Lower lobe of right lung (tissue), 2 donors: ENCODE measurements at regions not wholly inside any gene's neighbourhood (a gene's known extent, or its start where the extent isn't known, plus 50 kb on each side); places are given as distances from the start of the nearest gene placed in this dataset.
A peak's percentile ranks its signal among the peaks of the same experiment; 100 is the strongest.

ENCODE experiments used
- ATAC-seq, 2 donors: fragments of 200-7000 bp; cut with Tn5 transposase; one replicate each; pipeline ENCODE4 v1.9.1; 2020 to 2022; ENCODE audit warnings: mild to moderate bottlenecking in 2 of 2, moderate library complexity in 2 of 2
- DNase-seq: peaks from one replicate; pipeline ENCODE4 v3.0.0-alpha.2; 2020
- H3K27ac ChIP-seq: fragments of 200-600 bp; one replicate; pipeline ENCODE4 v1.8.0; 2022
- H3K27me3 ChIP-seq: fragments of 200-600 bp; one replicate; pipeline ENCODE4 v1.8.0; 2022; ENCODE audit warnings: low read depth
- H3K36me3 ChIP-seq: fragments of 200-600 bp; one replicate; pipeline ENCODE4 v1.8.0; 2022; ENCODE audit warnings: mild to moderate bottlenecking
- H3K4me1 ChIP-seq: fragments of 200-600 bp; one replicate; pipeline ENCODE4 v1.8.0; 2022
- H3K4me3 ChIP-seq: fragments of 200-600 bp; one replicate; pipeline ENCODE4 v1.8.0; 2022; ENCODE audit warnings: mild to moderate bottlenecking
- H3K9me3 ChIP-seq: fragments of 200-600 bp; one replicate; pipeline ENCODE4 v1.8.0; 2022
- intact Hi-C: fragments of 100-400 bp; cut with DNase I; formaldehyde crosslinking; loops from one replicate; pipeline ENCODE4 v1.11.0; 2022
- TF ChIP-seq, protein P1 (sequence below): fragments of 200-600 bp; IDR thresholded peaks from one replicate; pipeline ENCODE4 v1.8.0; 2022; ENCODE audit warnings: antibody characterized with exemption, mild to moderate bottlenecking
- donor health status: DM: no; HTN: yes; CAD: no; lungs with severe emphysema.

DNA sequence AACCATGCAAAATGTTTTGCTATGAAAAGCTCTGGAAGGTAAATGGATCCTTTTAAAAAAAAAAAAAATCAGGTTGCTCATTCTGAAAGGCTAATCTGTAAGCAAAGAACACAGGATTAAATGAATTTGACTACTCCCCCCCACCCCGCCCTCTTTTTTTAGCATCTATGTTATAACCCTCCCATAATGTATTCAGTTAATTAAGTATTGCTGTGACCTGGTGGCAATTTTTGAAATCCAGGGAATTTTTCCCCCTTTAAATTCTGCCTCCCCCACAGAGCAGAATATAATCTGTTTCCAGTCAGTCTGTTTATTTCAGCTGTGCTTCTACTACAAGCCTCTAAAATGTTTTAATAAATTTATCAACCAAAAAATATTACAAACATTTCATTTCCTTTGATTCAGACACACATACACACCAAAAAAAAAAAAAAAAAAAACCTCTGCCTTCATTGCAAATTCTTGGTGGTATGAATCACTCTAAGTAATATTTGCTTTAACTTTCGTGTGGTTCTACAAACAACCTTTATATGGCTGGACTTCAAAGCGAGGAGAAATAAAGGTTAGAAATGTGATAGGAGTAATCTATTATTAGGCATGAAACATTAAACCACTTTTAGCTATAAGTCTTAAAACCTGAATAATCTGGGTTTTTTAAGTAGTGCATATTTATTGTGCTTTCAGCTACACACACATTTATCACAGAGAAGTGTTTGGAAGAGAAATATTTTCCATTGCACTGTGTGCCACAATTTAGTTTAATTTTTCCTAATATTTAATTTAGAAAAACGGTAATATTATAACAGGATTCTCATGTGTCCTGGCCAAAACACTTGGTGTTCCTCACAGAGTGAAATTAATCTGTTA is 64.4 kb upstream of the ARID5B start:
- peaks cover 37% of the 10 kb centered on the region for H3K4me1 ChIP-seq
- H3K36me3 ChIP-seq, result no peaks in the 10 kb centered on the region
- no peak overlapping the region for H3K4me3 ChIP-seq
- H3K27ac ChIP-seq, result peak overlapping the region; percentile 59
- TF ChIP-seq, protein P1, sequence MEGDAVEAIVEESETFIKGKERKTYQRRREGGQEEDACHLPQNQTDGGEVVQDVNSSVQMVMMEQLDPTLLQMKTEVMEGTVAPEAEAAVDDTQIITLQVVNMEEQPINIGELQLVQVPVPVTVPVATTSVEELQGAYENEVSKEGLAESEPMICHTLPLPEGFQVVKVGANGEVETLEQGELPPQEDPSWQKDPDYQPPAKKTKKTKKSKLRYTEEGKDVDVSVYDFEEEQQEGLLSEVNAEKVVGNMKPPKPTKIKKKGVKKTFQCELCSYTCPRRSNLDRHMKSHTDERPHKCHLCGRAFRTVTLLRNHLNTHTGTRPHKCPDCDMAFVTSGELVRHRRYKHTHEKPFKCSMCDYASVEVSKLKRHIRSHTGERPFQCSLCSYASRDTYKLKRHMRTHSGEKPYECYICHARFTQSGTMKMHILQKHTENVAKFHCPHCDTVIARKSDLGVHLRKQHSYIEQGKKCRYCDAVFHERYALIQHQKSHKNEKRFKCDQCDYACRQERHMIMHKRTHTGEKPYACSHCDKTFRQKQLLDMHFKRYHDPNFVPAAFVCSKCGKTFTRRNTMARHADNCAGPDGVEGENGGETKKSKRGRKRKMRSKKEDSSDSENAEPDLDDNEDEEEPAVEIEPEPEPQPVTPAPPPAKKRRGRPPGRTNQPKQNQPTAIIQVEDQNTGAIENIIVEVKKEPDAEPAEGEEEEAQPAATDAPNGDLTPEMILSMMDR, result no peak
- ATAC-seq (peak; percentile 50 to 81), DNase-seq (no peak)
- intact Hi-C loops, result no loop called here
- no peaks in the 10 kb centered on the region for H3K27me3 ChIP-seq
- no peaks in the 10 kb centered on the region for H3K9me3 ChIP-seq

GRCh38 chr10:61837755-61838171 is 63.7 kb upstream of the ARID5B start:
- Histone ChIP-seq H3K9me3 (no peaks in the 10 kb centered on the region), H3K27ac (peak overlapping the region; percentile 59), H3K4me1 (peaks cover 37% of the 10 kb centered on the region), H3K4me3 (no peak overlapping the region), H3K27me3 (no peaks in the 10 kb centered on the region), H3K36me3 (no peaks in the 10 kb centered on the region)
- intact Hi-C loops, result no loop called here
- ATAC-seq, result peak in 1 of 2 donors; percentile 4
- no peak for DNase-seq
- TF ChIP-seq, protein P1, result no peak

DNA sequence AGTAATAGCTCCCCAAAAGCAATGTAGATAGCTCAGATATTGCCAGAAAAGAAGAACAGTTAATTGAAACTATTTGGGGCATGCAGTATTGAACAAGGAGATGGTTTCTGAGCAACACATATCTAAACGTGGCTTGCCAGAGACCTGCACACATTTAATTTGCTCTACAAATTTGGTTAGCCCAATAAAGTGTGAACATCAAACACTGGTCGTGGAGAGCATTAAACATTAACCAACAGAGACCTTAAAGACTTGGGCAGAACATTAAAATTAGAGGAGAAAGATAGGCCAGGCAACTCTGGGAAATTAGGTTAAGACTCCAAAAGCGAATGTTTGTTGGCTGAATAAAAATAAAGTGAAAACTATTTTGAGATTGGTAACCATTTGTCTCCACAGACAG is 61.6 kb upstream of the ARID5B start:
- TF ChIP-seq, protein P1, result no peak
- Histone ChIP-seq H3K27ac (no peak overlapping the region), H3K36me3 (no peaks in the 10 kb centered on the region)

GRCh38 chr10:61840403-61840802 is 61.1 kb upstream of the ARID5B start:
- ATAC-seq (no peak), DNase-seq (no peak)
- Histone ChIP-seq H3K36me3 (no peaks in the 10 kb centered on the region), H3K27me3 (no peaks in the 10 kb centered on the region), H3K27ac (no peak overlapping the region), H3K4me1 (peaks cover 29% of the 10 kb centered on the region), H3K9me3 (no peaks in the 10 kb centered on the region), H3K4me3 (no peak overlapping the region)
- TF ChIP-seq, protein P1, result no peak
- intact Hi-C loops, result no loop called here

More for the DNA sequence above, 61.6 kb upstream of the ARID5B start:
- DNase-seq (no peak), ATAC-seq (peak in 1 of 2 donors; percentile 61)
- no peak overlapping the region for H3K4me3 ChIP-seq
- H3K4me1 ChIP-seq, result peaks cover 33% of the 10 kb centered on the region
- intact Hi-C loops, result no loop called here
- no peaks in the 10 kb centered on the region for H3K27me3 ChIP-seq
- no peaks in the 10 kb centered on the region for H3K9me3 ChIP-seq

DNA sequence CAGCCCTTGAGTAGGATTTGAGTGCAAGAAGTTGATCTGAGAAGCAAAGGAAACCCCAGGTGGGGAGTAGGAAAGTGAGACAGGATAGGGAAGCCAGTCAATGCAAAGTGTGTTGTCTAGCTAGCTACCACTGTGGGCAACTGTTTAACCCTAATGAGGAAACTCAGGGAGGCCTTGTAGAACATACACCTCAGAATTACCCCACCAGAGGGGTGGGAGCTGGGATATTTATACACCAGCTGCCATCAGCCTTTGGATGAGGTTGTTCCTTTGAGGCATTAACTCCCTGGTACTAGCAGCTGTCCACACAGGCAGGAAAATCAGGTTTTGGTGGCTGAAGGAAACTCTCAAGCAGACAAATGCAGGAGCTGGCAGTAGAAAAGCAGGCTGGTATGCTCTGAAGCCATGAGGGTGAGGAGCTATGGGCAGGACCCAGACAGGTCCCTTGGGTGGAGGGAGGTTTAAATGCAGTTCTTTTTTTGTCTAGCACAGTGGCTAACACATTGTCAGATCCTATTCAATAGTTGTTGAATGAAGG is 60.1 kb upstream of the ARID5B start:
- intact Hi-C loops, result no loop called here
- Histone ChIP-seq H3K27me3 (no peaks in the 10 kb centered on the region), H3K4me1 (peaks cover 18% of the 10 kb centered on the region), H3K9me3 (no peaks in the 10 kb centered on the region), H3K4me3 (no peak overlapping the region), H3K27ac (no peak overlapping the region), H3K36me3 (no peaks in the 10 kb centered on the region)
- no peak for DNase-seq
- ATAC-seq, result no peak
- TF ChIP-seq, protein P1, result no peak
